ENCODE measurements at regions not wholly inside any gene's neighbourhood (a gene's known extent, or its start where the extent isn't known, plus 50 kb on each side); places are given as distances from the start of the nearest gene placed in this dataset.
"Not testable (repeated sequence)": the region's sequence is repeated elsewhere in the genome, so short reads cannot be mapped to it uniquely, and the experiment has no call there.

DNA sequence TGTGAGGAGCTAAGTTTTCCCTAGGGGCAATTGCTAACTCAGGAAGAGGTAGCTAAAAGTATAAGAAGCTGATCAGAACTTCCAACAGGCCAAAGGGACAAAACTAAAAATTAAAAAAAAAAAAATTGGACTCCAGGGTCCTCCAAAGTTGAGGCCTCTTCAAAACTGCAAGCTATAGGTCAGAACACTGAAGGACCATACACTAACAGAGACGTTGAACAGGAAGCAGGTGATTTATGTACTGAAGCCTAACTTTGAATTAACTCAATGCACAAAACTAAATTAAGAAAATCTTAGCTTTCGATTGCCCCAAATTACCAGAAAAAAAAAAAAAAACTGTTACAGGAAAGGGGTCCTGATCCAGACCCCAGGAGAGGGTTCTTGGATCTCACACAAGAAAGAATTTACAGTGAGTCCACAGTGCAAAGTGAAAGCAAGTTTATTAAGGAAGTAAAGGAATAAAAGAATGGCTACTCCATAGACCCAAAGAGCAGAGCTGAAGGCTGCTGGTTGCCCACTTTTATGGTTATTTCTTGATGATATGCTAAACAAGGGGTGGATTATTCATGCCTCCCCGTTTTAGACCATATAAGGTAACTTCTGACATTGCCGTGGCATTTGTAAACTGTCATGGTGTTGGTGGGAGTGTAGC lies 442.8 kb upstream of the NECTIN3 start:
- no peak for DNase-seq

DNA sequence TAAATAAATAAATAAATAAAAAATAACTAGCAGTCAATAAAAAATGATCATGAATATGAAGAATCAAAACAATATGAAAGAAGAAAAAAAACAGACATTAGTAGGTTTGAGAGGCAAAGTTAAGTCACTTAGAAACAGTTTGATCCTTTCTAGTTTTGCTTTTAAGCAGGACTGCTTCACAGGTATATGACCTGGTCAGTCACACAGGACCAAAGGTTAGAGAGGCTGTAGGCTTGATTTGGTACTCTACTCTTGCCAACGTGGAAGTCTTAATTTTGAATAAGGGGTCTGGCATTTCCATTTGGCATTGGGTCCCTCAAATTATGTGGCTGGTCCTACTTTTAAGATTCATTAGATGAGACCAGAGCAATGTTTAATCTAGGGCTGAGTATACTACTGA lies 441.7 kb upstream of the NECTIN3 start:
- DNase-seq: no peak

DNA sequence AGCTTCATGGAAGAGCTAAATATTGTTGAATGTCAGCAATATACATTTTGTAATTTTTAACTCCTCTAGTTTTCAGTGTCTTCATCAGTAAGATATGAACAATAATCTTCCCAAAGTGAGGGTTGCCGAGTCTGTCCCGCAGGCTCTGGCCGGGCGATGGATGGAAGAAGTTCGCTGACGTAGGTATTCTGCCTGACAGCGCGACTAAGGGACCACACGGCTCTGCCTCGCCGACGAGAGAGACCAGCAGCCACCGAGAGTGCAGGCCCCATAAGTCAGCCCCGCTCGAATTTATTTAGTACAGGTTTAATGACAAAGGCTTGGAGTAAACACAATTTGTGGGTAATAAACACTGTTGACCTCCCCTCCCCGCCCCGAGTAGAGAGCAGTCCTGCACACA lies 427.4 kb upstream of the NECTIN3 start:
- DNase-seq: no peak

DNA sequence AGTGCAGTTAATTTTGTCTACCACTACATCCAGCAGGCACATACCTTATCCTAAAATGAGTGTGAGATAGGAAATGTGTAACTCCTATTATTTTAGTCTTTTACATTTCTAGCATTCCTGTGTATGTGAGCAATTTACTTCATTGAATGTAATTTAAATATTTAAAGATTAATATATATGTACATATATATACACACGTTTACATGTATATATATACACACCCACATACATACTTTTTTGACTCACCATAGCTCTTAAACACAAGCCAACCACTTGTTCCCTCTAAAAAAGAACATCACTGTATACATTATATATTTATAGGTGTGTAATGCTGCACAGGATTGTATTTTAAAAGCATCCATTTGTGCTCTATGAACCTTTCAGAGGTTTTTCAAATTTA lies 425.6 kb upstream of the NECTIN3 start:
- DNase-seq: no peak

GRCh38 chr3:110646496-110646895 lies 425.1 kb upstream of the NECTIN3 start:
- DNase-seq: no peak

DNA sequence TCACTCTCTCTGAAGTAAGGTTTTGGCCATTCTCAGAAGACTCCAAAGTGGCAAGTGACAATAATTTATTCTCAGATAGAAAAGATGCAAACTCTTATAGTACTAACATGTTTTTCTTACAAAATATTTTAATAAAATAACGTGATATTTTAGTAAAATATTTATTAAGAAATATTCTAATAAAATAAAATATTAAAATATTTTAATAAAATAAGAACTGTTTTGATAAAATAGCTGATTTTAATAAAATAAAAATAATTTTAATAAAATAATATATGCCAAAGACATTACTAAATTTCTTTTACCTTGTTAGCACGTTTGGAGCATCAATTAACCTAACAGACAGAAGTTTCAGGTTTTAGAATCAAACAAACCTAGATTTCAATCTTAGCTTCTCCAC lies 424.0 kb upstream of the NECTIN3 start:
- no peak for DNase-seq

- DNase-seq: no peak
These were observed 420.9 kb upstream of the NECTIN3 start for GRCh38 chr3:110650741-110651140.

GRCh38 chr3:110654843-110655502 lies 416.6 kb upstream of the NECTIN3 start:
- DNase-seq: no peak

GRCh38 chr3:110656394-110657025 lies 415.1 kb upstream of the NECTIN3 start:
- DNase-seq: no peak

DNA sequence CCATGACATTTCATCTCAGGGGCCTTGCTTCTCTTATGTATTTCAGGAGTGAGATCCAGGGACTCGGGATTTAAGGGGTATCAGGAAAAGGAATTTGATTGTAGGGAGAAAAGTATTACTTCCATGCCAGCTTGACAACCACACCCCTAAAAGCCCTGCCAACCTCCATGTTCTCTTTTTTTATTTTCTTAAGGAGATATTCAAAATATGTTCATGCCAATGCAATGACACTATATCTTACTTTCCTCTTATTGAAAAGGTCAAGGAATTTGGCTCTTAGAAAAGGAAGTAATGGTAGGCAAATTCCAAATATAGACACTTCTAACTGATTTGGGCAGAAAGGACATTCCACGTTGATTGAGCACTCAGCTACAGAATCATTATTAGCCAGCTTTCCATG lies 407.5 kb upstream of the NECTIN3 start:
- DNase-seq: no peak

- DNase-seq: no peak
These were observed 405.1 kb upstream of the NECTIN3 start for GRCh38 chr3:110666495-110666894.

DNA sequence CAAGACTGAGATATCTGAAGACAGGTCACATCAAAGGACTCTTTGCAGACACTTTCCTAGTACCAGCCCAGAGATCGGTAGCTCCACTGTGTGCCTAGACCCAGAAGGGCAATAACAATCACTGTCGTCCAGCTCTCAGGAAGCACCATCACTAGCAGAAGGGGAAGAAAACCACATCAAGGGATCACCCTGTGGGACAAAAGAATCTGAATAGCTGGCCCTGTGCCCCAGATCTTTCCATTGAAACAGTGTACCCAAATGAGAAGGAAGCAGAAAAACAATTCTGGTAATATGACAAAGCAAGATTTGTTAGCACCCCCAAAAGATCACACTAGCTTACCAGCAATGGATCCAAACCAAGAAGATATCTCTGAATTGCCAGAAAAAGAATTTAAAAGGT lies 404.4 kb upstream of the NECTIN3 start:
- DNase-seq: no peak

DNA sequence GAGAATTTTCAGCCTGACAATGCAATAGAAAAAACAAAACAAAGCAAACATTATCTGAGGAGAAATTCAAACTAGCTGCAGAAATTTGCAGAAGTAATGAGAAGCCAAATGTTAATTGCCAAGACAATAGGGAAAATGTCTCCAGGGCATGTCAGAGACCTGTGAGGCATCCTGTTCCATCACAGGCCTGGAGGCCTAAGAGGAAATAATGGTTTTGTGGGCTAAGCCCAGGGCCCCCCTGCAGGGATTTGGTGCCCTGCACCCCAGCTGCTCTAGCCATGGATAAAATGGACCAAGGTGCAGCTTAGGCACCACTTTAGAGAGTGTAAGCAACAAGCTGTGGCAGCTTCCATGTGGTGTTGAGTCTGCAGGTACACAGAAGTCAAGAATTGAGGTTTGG lies 401.2 kb upstream of the NECTIN3 start:
- DNase-seq: no peak

DNA sequence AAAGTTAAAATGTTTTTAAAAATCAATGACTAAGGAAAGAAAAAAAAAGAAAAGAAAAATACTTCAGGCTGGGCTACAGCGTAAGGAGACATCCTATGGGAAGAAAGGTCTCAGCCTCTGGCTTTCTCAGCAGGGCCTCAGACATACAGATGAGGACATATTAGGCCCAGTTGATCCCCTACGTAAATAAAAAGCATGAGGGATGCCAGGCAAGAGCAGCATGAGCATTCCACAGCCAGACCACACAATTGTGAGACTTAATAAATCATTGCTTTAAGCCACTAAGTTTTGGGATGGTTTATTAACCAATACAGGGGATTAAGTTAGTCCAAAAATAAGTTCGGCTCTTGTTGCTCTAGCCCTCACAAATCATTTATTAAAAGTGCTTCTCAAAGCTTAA lies 394.1 kb upstream of the NECTIN3 start:
- DNase-seq: peak; percentile 53

GRCh38 chr3:110679285-110679684 lies 392.3 kb upstream of the NECTIN3 start:
- no peak for DNase-seq

DNA sequence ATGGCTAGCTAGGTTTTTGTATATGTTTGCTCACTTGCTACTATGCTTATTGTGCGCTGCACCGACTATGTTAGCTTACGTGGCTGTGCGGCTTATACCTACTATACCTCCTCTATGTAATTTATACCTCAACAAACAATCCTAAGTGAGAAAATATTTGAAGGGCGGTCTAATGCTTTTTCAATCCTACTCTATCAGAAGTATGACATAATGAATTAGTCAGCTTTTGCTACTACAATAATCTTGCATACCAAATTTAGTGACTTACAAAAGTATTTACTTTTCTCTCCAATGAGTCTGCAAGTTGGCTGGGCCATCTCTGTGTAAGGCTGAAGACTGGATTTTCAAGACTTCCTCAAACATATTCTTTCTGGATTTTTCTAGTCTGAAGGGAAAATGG lies 391.2 kb upstream of the NECTIN3 start:
- DNase-seq: no peak

- no peak for DNase-seq
These were observed 387.1 kb upstream of the NECTIN3 start for GRCh38 chr3:110684466-110684865.

DNA sequence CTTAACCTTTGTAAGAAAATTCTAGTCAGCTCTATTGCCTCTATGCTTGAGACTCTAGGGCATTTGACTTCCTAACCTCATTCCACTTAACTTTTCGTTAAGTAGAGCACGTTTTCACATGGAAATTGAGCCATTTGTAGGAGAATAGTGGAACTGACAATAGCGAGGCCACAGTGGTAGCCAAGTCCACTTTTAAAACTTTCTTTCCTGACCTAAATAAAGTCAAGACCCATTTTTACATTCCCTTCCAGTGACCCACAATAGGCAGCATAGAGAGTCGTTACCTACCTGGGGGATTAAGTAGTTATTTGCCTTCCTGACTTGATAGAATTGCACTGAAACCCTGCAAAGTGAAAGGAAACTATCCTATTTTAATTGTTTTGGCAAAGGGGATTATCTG lies 386.0 kb upstream of the NECTIN3 start:
- DNase-seq: no peak

DNA sequence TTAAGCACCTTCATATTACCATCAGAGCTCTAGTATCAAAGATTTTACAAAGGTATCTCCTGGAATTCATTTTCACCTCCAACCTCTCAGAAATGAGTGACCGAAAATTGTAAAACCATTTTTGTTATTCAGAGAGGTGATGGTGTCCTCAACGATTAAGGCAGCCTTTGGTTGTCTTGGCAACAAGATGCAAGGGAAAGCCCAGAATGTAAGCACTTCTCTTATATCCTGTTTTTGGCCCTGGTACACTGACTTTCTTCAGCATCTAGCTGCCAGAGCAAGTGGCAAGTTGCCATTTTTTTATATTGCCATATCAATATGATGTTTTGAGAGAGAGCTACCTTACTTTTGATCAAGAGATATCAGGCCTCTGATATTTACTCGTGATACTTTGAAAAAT lies 384.9 kb upstream of the NECTIN3 start:
- DNase-seq: no peak

DNA sequence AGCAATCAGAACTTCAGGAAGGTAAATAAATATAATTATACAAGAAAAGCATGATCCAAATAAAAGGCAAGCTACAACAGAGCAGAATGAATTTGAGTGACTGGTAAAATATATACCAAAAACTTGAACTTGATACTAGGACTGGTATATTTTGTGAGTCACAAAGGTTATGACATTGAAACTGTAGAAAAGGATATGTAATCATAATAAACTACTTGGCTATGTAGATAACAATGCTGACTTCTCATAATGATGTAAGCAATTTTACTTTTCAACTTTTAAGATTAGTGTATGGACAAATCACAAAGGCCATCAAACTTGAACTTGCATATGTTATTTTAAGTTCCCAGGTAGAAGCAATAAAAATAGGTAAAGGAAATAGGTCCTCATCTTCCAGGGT lies 384.5 kb upstream of the NECTIN3 start:
- DNase-seq: no peak

DNA sequence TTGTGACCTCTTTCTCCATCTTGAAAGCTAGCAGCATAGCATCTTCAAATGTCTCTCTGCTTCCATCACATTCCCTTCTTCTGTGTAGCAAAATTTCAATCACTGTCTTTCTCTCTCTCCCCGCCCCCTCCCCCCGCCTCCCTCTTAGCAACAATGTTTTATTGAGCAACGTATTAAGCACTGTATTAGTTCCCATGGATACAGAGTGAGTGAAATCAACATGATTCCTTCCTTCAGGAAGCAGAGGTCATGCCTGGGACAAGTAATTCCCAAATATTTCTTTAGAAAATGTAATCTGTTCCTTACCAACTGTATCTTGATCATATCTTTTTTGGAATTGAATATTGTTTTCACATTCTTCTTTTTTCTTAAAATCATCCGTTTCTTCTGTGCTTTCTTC lies 373.7 kb upstream of the NECTIN3 start:
- no peak for DNase-seq

DNA sequence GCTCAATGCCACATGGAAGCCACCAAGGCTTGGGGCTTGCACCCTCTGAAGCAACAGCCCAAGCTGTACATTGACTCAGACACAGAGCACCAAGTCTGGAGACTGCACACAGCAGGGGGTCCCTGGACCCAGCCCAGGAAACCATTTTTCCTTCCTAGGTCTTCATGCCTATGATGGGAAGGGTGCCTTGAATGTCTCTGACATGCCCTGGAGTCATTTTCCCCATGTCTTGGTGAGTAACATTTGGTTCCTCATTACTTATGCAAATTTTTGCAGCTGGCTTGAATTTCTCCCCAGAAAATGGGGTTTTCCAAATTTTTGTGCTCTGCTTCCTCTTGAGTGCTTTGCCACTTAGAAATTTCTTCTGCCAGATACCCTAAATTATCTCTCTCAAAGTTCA lies 367.3 kb upstream of the NECTIN3 start:
- DNase-seq: not testable (repeated sequence)

DNA sequence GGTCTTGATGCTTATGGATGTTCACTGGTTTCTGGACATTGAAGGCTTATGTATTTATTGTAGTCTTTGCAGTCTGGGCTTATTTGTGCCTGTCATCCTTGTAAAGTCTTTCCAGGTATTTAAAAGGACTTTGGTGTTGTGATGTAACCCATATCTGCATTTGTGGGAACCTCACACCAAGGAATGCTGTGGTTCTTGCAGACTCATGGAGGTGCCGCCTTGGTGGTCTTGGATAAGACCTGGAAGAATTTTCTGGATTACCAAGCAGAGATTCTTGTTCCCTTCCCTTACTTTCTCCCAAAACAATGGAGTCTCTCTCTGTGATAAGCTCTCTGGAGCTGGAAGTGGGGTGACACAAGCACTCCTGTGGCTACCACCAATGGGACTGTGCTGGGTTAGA lies 363.5 kb upstream of the NECTIN3 start:
- DNase-seq: no peak

DNA sequence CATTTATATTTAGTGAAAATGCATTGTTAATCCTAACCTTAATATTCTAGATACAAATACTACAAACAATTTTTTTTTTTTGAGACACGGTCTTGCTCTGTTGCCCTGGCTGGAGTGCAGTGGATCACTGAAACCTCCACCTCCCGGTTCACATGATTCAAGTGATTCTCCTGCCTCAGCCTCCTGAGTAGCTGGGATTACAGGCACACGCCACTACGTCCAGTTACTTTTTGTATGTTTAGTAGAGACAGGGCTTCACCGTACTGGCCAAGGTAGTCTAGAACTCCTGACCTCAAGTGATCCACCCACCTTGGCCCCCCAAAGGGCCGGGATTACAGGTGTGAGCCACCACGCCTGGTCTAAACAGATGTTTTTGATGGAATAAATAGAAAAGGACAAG lies 361.5 kb upstream of the NECTIN3 start:
- DNase-seq: no peak

All from fibroblast of skin of abdomen (primary cell).